H9 (cell line): ENCODE measurements at regions not wholly inside any gene's neighbourhood (a gene's known extent, or its start where the extent isn't known, plus 50 kb on each side); places are given as distances from the start of the nearest gene placed in this dataset.

Experiments
- DNase-seq: peaks from one replicate; pipeline ENCODE4 v3.0.0-alpha.2; 2017
- H2AFZ ChIP-seq: one replicate; pipeline ENCODE4 v1.6.1; 2013; ENCODE audit warnings: mild to moderate bottlenecking, low read length, control low read depth, moderate library complexity
- H2AK5ac ChIP-seq: 2 replicates; pipeline ENCODE4 v1.6.1; 2013; ENCODE audit warnings: low read length, control low read depth, mixed read lengths; ENCODE audit not compliant: insufficient read length
- H2BK120ac ChIP-seq: one replicate; pipeline ENCODE4 v1.6.1; 2013; ENCODE audit warnings: low read depth, mild to moderate bottlenecking, low read length, control low read depth, inconsistent platforms; ENCODE audit not compliant: poor library complexity, severe bottlenecking
- H2BK12ac ChIP-seq: 2 replicates; pipeline ENCODE4 v1.6.1; 2013; ENCODE audit warnings: low read length, control low read depth, mixed read lengths, low read depth; ENCODE audit not compliant: insufficient read length
- H2BK15ac ChIP-seq: 2 replicates; pipeline ENCODE4 v1.6.1; 2013; ENCODE audit warnings: low read depth, low read length, control low read depth
- H2BK20ac ChIP-seq: one replicate; pipeline ENCODE4 v1.6.1; 2013; ENCODE audit warnings: low read depth, mild to moderate bottlenecking, low read length, control low read depth, inconsistent platforms; ENCODE audit not compliant: poor library complexity, severe bottlenecking
- H2BK5ac ChIP-seq: 2 replicates; pipeline ENCODE4 v1.6.1; 2013; ENCODE audit warnings: low read length, control low read depth, mixed read lengths; ENCODE audit not compliant: insufficient read length
- H3K14ac ChIP-seq: 2 replicates; pipeline ENCODE4 v1.6.1; 2013; ENCODE audit warnings: low read length, control low read depth; ENCODE audit not compliant: insufficient read depth
- H3K18ac ChIP-seq: 2 replicates; pipeline ENCODE4 v1.6.1; 2013; ENCODE audit warnings: low read depth, mild to moderate bottlenecking, mixed read lengths, low read length, control low read depth; ENCODE audit not compliant: insufficient read length
- H3K23ac ChIP-seq: 2 replicates; pipeline ENCODE4 v1.6.1; 2013; ENCODE audit warnings: low read length, control low read depth, mixed read lengths, low read depth; ENCODE audit not compliant: insufficient read length
- H3K23me2 ChIP-seq: 2 replicates; pipeline ENCODE4 v1.6.1; 2013; ENCODE audit warnings: low read depth, mild to moderate bottlenecking, mixed read lengths, low read length, control low read depth; ENCODE audit not compliant: insufficient read length, poor library complexity, severe bottlenecking
- H3K27ac ChIP-seq: 2 replicates; pipeline ENCODE4 v1.5.1; 2013; ENCODE audit warnings: low read length, control low read depth, mixed read lengths, low read depth; ENCODE audit not compliant: insufficient read length
- H3K27me3 ChIP-seq: 2 replicates; pipeline ENCODE4 v1.6.1; 2013; ENCODE audit warnings: low read length, control low read depth, inconsistent platforms; ENCODE audit not compliant: insufficient read depth
- H3K4ac ChIP-seq: 2 replicates; pipeline ENCODE4 v1.6.1; 2013; ENCODE audit warnings: low read depth, mild to moderate bottlenecking, control low read depth, inconsistent platforms, low read length, moderate library complexity
- H3K4me1 ChIP-seq: 2 replicates; pipeline ENCODE4 v1.6.1; 2013; ENCODE audit warnings: low read length, control low read depth, inconsistent platforms; ENCODE audit not compliant: insufficient read depth
- H3K4me2 ChIP-seq: 2 replicates; pipeline ENCODE4 v1.6.1; 2013; ENCODE audit warnings: low read length, control low read depth, mixed read lengths; ENCODE audit not compliant: insufficient read length, insufficient read depth
- H3K56ac ChIP-seq: 2 replicates; pipeline ENCODE4 v1.6.1; 2013; ENCODE audit warnings: low read depth, mild to moderate bottlenecking, mixed read lengths, low read length, control low read depth; ENCODE audit not compliant: insufficient read length
- H3K79me1 ChIP-seq: 2 replicates; pipeline ENCODE4 v1.6.1; 2013; ENCODE audit warnings: low read depth, mild to moderate bottlenecking, moderate library complexity, low read length, control low read depth, inconsistent platforms; ENCODE audit not compliant: insufficient read depth, poor library complexity, severe bottlenecking
- H3K79me2 ChIP-seq: 2 replicates; pipeline ENCODE4 v1.6.1; 2013; ENCODE audit warnings: low read length, control low read depth, inconsistent platforms; ENCODE audit not compliant: insufficient read depth
- H3K9ac ChIP-seq: 2 replicates; pipeline ENCODE4 v1.6.1; 2013; ENCODE audit warnings: low read length, control low read depth, mixed read lengths; ENCODE audit not compliant: insufficient read length; ENCODE audit errors: extremely low read depth
- H3K9me3 ChIP-seq: one replicate; pipeline ENCODE4 v1.6.1; 2013; ENCODE audit warnings: low read depth, low read length, inconsistent platforms; ENCODE audit not compliant: control insufficient read depth
- H3T11ph ChIP-seq: one replicate; pipeline ENCODE4 v1.6.1; 2013; ENCODE audit warnings: mild to moderate bottlenecking, low read length, control low read depth, inconsistent platforms
- H4K20me1 ChIP-seq: one replicate; pipeline ENCODE4 v1.6.1; 2013; ENCODE audit not compliant: control insufficient read depth, insufficient read length, insufficient read depth
- H4K5ac ChIP-seq: 2 replicates; pipeline ENCODE4 v1.6.1; 2013; ENCODE audit warnings: low read depth, mild to moderate bottlenecking, mixed read lengths, low read length, control low read depth; ENCODE audit not compliant: insufficient read length
- H4K8ac ChIP-seq: replicated peaks from 2 replicates; pipeline ENCODE4 v1.6.1; 2013; ENCODE audit warnings: low read length, control low read depth, mixed read lengths, low read depth; ENCODE audit not compliant: insufficient read length
- H4K91ac ChIP-seq: 2 replicates; pipeline ENCODE4 v1.6.1; 2013; ENCODE audit warnings: low read depth, mild to moderate bottlenecking, moderate library complexity, mixed read lengths, low read length, control low read depth; ENCODE audit not compliant: insufficient read length
- H3K27ac Mint-ChIP-seq, 3 experiments: 2 replicates in 2 of 3; 3 replicates in 1 of 3; pipeline ENCODE4 v1.8.0; 2020 to 2021; ENCODE audit warnings: mixed read lengths in 3 of 3, mild to moderate bottlenecking in 1 of 3, moderate library complexity in 1 of 3
- H3K27me3 Mint-ChIP-seq: 2 replicates; pipeline ENCODE4 v1.8.0; 2021; ENCODE audit warnings: low read depth, mild to moderate bottlenecking, moderate library complexity, mixed read lengths
- H3K36me3 Mint-ChIP-seq, 3 experiments: 2 replicates in 2 of 3; 3 replicates in 1 of 3; pipeline ENCODE4 v1.8.0; 2020 to 2021; ENCODE audit warnings: low read depth in 3 of 3, mixed read lengths in 3 of 3; ENCODE audit not compliant: insufficient read depth in 1 of 3
- H3K4me1 Mint-ChIP-seq, 2 experiments: 2 replicates each; pipeline ENCODE4 v1.8.0; 2020; ENCODE audit warnings: mixed read lengths in 2 of 2
- H3K4me3 Mint-ChIP-seq, 2 experiments: 2 replicates in 1 of 2; 3 replicates in 1 of 2; pipeline ENCODE4 v1.8.0; 2020 to 2021; ENCODE audit warnings: mild to moderate bottlenecking in 2 of 2, mixed read lengths in 2 of 2, moderate library complexity in 1 of 2
- H3K9me3 Mint-ChIP-seq, 2 experiments: 2 replicates in 1 of 2; 3 replicates in 1 of 2; pipeline ENCODE4 v1.8.0; 2020; ENCODE audit warnings: mild to moderate bottlenecking in 2 of 2, mixed read lengths in 2 of 2, moderate library complexity in 1 of 2
- CTCF ChIP-seq: fragments of 200-600 bp; sonication (generic); conservative IDR thresholded peaks from 3 replicates; pipeline ENCODE4 v1.8.0; 2021; ENCODE audit warnings: antibody characterized with exemption, mild to moderate bottlenecking
- WGBS: extraction: QIAGEN DNeasy Blood & Tissue Kit; methylation state at CpG from one replicate; pipeline ENCODE4 v1.1.7; 2013; ENCODE audit warnings: missing lambda C conversion rate, low lambda C conversion rate, mixed read lengths; ENCODE audit not compliant: insufficient read length; ENCODE audit errors: extremely low coverage; 5-methylcytosine and 5-hydroxymethylcytosine counted together

- Histone ChIP-seq H2BK120ac (no peak overlapping the region), H4K8ac (no peak overlapping the region), H3K4me2 (no peak overlapping the region), H3K23ac (no peak overlapping the region), H4K91ac (no peak overlapping the region), H3K27me3 (no peaks in the 10 kb centered on the region), H3K79me1 (no peaks in the 10 kb centered on the region), H3T11ph (no peak overlapping the region), H2AFZ (no peak overlapping the region), H2BK15ac (no peak overlapping the region), H3K9ac (no peak overlapping the region), H4K20me1 (no peaks in the 10 kb centered on the region), H3K18ac (no peak overlapping the region), H2BK5ac (no peak overlapping the region), H3K9me3 (no peaks in the 10 kb centered on the region), H2BK12ac (no peak overlapping the region), H3K4ac (no peak overlapping the region), H4K5ac (no peak overlapping the region), H3K56ac (no peak overlapping the region), H2BK20ac (no peak overlapping the region), H3K14ac (no peak overlapping the region), H3K79me2 (no peaks in the 10 kb centered on the region), H3K27ac (no peak overlapping the region), H3K4me1 (no peaks in the 10 kb centered on the region), H2AK5ac (no peak overlapping the region), H3K23me2 (no peaks in the 10 kb centered on the region)
- Mint-ChIP-seq H3K9me3 (peaks cover 0 to 7% of the 10 kb centered on the region in 2 experiments; a peak in 3 of 5 replicates), H3K27me3 (peaks cover 12% of the 10 kb centered on the region), H3K4me3 (no peak overlapping the region), H3K36me3 (peaks cover 0 to 9% (median 4%) of the 10 kb centered on the region in 3 experiments; a peak in 4 of 7 replicates), H3K4me1 (no peaks in the 10 kb centered on the region), H3K27ac (peak overlapping the region in 2 of 3 experiments; percentile 11 to 30; a peak in 1 of 7 replicates)
- TF ChIP-seq CTCF = no peak
- no CpG with 5 or more reads among the region's 5 CpGs for WGBS
- no peak for DNase-seq
Observed at GRCh38 chr13:106362707-106363106, 172.8 kb downstream of the EFNB2 start.
